ENCODE measurements at regions not wholly inside any gene's neighbourhood (a gene's known extent, or its start where the extent isn't known, plus 50 kb on each side); places are given as distances from the start of the nearest gene placed in this dataset.

GRCh38 chr9:28445211-28445610 is 871.9 kb upstream of the C9orf72 start (continued):
- TF ChIP-seq TSHZ1 (CRISPR knock-in tag; IDR thresholded peaks at IDR 0.05) (no peak), PHF21A (IDR thresholded peaks at IDR 0.05; ENCODE audit: borderline replicate concordance, low read depth) (no peak)

DNA sequence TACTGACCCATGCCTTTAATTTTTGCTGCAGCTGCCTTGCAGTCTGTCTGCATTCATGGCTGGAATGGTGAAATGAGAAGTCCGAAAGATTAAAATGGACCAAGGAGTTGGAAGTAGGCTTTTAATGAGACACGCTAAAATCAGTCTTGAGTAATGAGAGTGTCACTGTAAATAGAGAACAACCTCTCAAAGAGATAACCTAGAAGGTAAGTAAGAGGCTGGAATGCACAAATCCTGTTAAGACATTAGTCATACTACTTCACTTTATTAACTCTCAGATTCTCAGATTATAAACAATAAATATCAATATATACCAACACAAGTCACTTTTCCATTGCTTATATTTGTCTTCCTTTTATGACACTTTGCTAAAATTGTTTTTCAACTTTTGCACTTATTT is 880.6 kb upstream of the C9orf72 start:
- POLR2A ChIA-PET = no interaction called here
- intact Hi-C loops (cut with micrococcal nuclease) (no loop called here), in situ Hi-C loops (cut with MboI) (no loop called here)
- Histone ChIP-seq H3K27ac (ENCODE audit: extremely low read depth, low read depth, low read length) (no peak overlapping the region), H3K9me1 (ENCODE audit: control insufficient read depth, insufficient read depth, low read length) (no peaks in the 10 kb centered on the region), H2AFZ (ENCODE audit: low read depth, low read length) (no peak overlapping the region), H3K4me2 (ENCODE audit: insufficient read depth, low read length) (no peak overlapping the region), H3K27me3 (ENCODE audit: control insufficient read depth in 2 of 2, insufficient read depth in 2 of 2, low read length in 2 of 2) (no peaks in the 10 kb centered on the region), H4K20me1 (replicated peaks; ENCODE audit: control insufficient read depth, insufficient read depth, low read length) (no peaks in the 10 kb centered on the region), H3K4me1 (replicated peaks in 1 of 2; ENCODE audit: control insufficient read depth in 2 of 2, insufficient read depth in 2 of 2, low read length in 2 of 2) (no peaks in the 10 kb centered on the region), H3K9ac (ENCODE audit: insufficient read depth in 1 of 2, low read depth in 2 of 2, low read length in 2 of 2) (no peak overlapping the region), H3K9me3 (replicated peaks; ENCODE audit: control insufficient read depth, insufficient read depth, low read depth, low read length) (no peaks in the 10 kb centered on the region), H3K79me2 (ENCODE audit: control insufficient read depth, insufficient read depth, low read length) (no peaks in the 10 kb centered on the region), H3K4me3 (no peak overlapping the region), H3K36me3 (ENCODE audit: control insufficient read depth, insufficient read depth, low read length) (no peaks in the 10 kb centered on the region)
- ATAC-seq = no peak
- CTCF ChIA-PET (ENCODE audit: low intra/inter-chr PET ratio) = no interaction called here
- DNase-seq (ENCODE audit: extremely low read depth in 1 of 4, low spot score in 3 of 4) = no peak
- no peak for FAIRE-seq
- BruUV-seq (replicated peaks) = no TSS peak
- 0% methylated on average over 1 of the region's 2 CpGs for WGBS (ENCODE audit: insufficient coverage, low coverage, missing lambda C conversion rate)
- TF ChIP-seq IRF9 (tag; IDR thresholded peaks at IDR 0.05) = no peak

Measured in K562 (cell line).